GM06990 (cell line): ENCODE measurements at regions not wholly inside any gene's neighbourhood (a gene's known extent, or its start where the extent isn't known, plus 50 kb on each side); places are given as distances from the start of the nearest gene placed in this dataset.

ENCODE experiments used
- DNase-seq: peaks from one replicate; pipeline ENCODE4 v3.0.0-alpha.2; 2011; ENCODE audit not compliant: insufficient read length; ENCODE audit errors: extremely low read depth
- H3K27me3 ChIP-seq: replicated peaks from 2 replicates; pipeline ENCODE4 v1.6.0; 2011; ENCODE audit warnings: low read length; ENCODE audit not compliant: control insufficient read depth, insufficient read depth
- H3K36me3 ChIP-seq: 2 replicates; pipeline ENCODE4 v1.5.1; 2011; ENCODE audit warnings: low read length; ENCODE audit not compliant: control insufficient read depth, insufficient read depth
- H3K4me3 ChIP-seq: replicated peaks from 2 replicates; pipeline ENCODE4 v1.5.1; 2011; ENCODE audit warnings: low read depth, mild to moderate bottlenecking, control low read depth, low read length
- TF ChIP-seq, protein P1 (sequence below): IDR thresholded peaks from 2 replicates; pipeline ENCODE4 v1.5.1; 2011; ENCODE audit warnings: low read length, control low read depth, mild to moderate bottlenecking, inconsistent platforms; ENCODE audit not compliant: insufficient read depth, poor library complexity, severe bottlenecking

DNA sequence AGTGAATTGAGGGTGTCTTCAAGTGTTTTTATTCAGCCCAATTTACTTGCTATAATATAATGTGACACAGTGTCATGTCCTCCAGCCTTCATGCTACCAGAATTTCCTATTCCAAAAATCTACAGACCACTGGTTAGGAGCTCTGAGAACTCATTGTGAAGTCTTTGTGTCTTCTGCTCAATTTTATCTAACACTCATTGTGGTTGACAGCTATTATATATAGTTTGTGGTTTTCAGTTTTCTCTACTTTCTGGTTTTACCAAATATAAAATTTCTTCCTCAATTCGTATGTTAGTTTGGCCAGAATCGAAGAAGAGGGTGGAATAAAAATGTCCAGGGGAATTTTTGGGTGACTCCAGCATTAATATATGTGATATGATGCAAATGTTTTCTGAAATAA lies 509.3 kb upstream of the NUDT12 start:
- no peak overlapping the region for H3K4me3 ChIP-seq
- no peaks in the 10 kb centered on the region for H3K27me3 ChIP-seq
- DNase-seq: no peak
- H3K36me3 ChIP-seq: no peaks in the 10 kb centered on the region
- TF ChIP-seq, protein P1, sequence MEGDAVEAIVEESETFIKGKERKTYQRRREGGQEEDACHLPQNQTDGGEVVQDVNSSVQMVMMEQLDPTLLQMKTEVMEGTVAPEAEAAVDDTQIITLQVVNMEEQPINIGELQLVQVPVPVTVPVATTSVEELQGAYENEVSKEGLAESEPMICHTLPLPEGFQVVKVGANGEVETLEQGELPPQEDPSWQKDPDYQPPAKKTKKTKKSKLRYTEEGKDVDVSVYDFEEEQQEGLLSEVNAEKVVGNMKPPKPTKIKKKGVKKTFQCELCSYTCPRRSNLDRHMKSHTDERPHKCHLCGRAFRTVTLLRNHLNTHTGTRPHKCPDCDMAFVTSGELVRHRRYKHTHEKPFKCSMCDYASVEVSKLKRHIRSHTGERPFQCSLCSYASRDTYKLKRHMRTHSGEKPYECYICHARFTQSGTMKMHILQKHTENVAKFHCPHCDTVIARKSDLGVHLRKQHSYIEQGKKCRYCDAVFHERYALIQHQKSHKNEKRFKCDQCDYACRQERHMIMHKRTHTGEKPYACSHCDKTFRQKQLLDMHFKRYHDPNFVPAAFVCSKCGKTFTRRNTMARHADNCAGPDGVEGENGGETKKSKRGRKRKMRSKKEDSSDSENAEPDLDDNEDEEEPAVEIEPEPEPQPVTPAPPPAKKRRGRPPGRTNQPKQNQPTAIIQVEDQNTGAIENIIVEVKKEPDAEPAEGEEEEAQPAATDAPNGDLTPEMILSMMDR: no peak

DNA sequence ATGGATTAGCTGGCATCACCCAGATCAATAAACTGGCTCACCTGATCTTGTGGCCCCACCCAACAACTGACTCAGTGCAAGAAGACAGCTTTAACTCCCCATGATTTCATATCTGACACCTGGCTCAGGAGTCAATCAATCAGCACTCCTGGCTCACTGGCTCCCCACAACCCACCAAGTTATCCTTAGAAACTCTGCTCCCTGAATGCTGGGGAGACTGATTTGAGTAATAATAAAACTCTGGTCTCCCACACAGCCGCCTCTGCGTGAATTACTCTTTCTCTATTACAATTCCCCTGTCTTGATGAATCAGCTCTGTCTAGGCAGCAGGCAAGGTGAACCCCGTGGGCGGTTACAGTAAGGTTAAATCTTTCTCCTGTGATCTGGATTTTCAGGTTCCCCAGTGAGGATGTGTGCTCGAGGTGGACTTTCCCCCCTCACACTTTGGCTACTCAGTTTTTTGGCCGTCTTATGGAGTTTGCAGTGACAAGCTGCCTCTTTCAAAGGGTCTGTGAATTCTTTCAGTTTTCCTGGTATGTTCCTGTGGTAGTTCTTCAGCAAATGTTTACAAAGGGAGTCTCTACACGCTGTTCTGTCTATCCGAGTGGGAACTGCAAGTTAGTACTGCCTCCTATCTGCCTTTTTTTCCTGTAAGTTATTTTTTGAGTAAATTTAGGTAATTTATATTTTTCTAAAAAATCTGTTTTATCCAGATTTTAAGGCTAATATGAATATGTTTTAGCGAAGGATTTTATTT lies 500.2 kb upstream of the NUDT12 start:
- Histone ChIP-seq H3K27me3 (no peaks in the 10 kb centered on the region), H3K4me3 (no peak overlapping the region), H3K36me3 (no peaks in the 10 kb centered on the region)
- DNase-seq: no peak
- TF ChIP-seq, protein P1: no peak

DNA sequence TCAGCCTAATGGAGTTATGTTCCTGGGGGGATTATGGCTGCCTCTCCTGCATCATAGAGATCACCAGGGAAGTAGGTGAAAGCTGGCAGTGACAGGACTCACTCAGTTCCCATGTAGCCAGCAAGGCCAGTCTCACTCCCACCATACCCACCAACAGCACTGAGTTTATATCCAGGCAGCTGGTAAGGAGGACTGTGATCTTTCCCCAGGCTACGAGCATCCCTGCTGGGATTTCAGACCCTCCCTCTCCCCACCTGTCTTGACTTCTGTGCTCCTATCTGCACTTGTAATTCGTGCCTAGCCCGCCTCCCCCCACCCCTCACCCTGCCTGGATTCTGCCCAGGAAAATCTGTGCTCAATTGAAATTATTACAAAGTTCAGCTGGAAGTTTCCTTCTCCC lies 499.1 kb upstream of the NUDT12 start:
- H3K36me3 ChIP-seq: no peaks in the 10 kb centered on the region
- H3K4me3 ChIP-seq: no peak overlapping the region
- H3K27me3 ChIP-seq: no peaks in the 10 kb centered on the region
- no peak for DNase-seq
- TF ChIP-seq, protein P1: no peak

DNA sequence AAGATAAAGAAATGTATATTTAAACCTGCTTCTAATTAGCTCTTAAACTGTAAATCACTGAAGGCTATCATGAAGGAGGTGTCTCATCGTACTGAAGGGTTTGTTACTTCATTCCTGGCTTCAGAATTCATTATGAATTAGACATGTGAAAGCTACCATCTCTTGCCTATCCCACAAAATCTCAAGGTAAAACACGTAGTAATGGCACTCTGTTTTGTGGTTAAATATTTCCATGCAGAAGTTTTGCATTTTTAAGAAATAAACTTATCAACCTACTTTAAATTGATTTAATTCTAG lies 490.7 kb upstream of the NUDT12 start:
- TF ChIP-seq, protein P1: no peak
- Histone ChIP-seq H3K36me3 (no peaks in the 10 kb centered on the region), H3K27me3 (no peaks in the 10 kb centered on the region), H3K4me3 (no peak overlapping the region)
- no peak for DNase-seq

DNA sequence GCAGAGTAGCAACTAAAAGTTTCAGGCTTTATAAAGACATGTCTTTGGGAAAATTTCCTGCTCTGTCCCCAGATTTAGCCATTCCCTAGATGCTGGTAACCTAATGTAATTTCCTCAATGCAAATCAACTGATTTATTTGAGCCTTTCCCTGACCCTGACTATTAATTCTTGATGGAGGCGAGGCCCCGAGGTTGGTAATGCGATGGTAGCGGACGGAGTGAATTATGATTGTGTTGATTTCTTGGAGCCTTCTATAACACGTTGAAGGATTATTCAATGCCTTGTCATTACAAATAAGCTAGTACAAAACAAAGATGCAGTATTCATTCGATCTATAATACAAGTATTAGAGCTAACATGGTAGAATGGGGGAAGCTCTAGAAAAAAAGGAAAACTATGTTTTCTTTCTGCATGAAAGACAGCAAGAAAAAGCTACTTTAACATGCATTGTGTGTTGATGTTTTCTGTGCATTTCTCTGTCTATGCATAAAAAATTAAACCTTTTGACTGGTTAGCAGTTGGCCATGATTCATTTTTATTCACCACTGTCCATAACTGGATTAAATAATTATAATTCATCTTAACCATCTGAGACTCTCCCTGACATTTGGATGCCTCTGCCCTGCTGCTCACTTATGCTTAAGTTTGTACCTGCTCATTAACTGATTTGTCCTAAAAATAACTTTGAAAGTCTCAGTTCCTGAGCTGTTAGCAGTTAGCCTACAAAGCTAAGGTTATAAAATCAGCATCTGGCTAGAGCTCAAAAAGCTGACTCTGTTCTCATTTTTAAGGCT lies 490.2 kb upstream of the NUDT12 start:
- DNase-seq: no peak
- no peak overlapping the region for H3K4me3 ChIP-seq
- H3K36me3 ChIP-seq: no peaks in the 10 kb centered on the region
- TF ChIP-seq, protein P1: no peak
- no peaks in the 10 kb centered on the region for H3K27me3 ChIP-seq
